ENCODE measurements at regions not wholly inside any gene's neighbourhood (a gene's known extent, or its start where the extent isn't known, plus 50 kb on each side); places are given as distances from the start of the nearest gene placed in this dataset.

GRCh38 chr16:65945493-65945892 lies 421.0 kb upstream of the CDH5 start:
- H3K4me2 ChIP-seq (ENCODE audit: low read length) = no peak overlapping the region
- ATAC-seq = no peak
- no peaks in the 10 kb centered on the region; the same call in 1 of the 2 replicates for H3K27me3 ChIP-seq (ENCODE audit: insufficient read depth, low read length)
- H3K36me3 ChIP-seq (ENCODE audit: control insufficient read depth in 1 of 2, insufficient read depth in 2 of 2, low read length in 2 of 2) = no peaks in the 10 kb centered on the region
- no peaks in the 10 kb centered on the region for H3K4me1 ChIP-seq (ENCODE audit: control insufficient read depth in 1 of 2, insufficient read depth in 2 of 2, low read length in 2 of 2)
- H4K20me1 ChIP-seq (ENCODE audit: insufficient read depth) = no peaks in the 10 kb centered on the region
- intact Hi-C loops (cut with micrococcal nuclease) = no loop called here
- no peak overlapping the region for H3K9ac ChIP-seq (ENCODE audit: low read length)
- H3K9me2 ChIP-seq (ENCODE audit: insufficient read depth) = no peaks in the 10 kb centered on the region
- no peak for DNase-seq (ENCODE audit: low read depth, low spot score)
- RAD21 ChIA-PET (ENCODE audit: low non-redundant PET in 1 of 2, low total read pairs in 2 of 2, uncharacterized antibody in 2 of 2, unreplicated experiment in 2 of 2) = no interaction called here
- no TSS peak for BruUV-seq (replicated peaks)
- POLR2A ChIA-PET = no interaction called here
- no peak for TF ChIP-seq SP1 (IDR thresholded peaks at IDR 0.05; ENCODE audit: low read depth)
- no peak for TF ChIP-seq TCF7L2 (IDR thresholded peaks at IDR 0.05; ENCODE audit: borderline replicate concordance, extremely low read depth, insufficient read depth, insufficient read length)
- no peak for TF ChIP-seq FOSL1 (IDR thresholded peaks at IDR 0.05; ENCODE audit: low read depth)
- TF ChIP-seq MAX (IDR thresholded peaks at IDR 0.05) = no peak
- no peak for TF ChIP-seq ZNF274 (IDR thresholded peaks at IDR 0.05; ENCODE audit: low read depth, low read length)
- TF ChIP-seq SIN3A (IDR thresholded peaks at IDR 0.05; ENCODE audit: low read depth) = no peak
- TF ChIP-seq CBX3 (IDR thresholded peaks at IDR 0.05; ENCODE audit: low read depth) = no peak
- TF ChIP-seq RAD21 (IDR thresholded peaks at IDR 0.05; ENCODE audit: low read depth) = no peak
- TF ChIP-seq ATF3 (IDR thresholded peaks at IDR 0.05) = no peak
- no peak for TF ChIP-seq POLR2A (IDR thresholded peaks at IDR 0.05; ENCODE audit: borderline replicate concordance, extremely low read depth, insufficient read depth, insufficient read length)
- TF ChIP-seq SRF (IDR thresholded peaks at IDR 0.05; ENCODE audit: low read depth) = no peak
- TF ChIP-seq EZH2 (IDR thresholded peaks at IDR 0.05) = no peak
- no peak for TF ChIP-seq ZFX (IDR thresholded peaks at IDR 0.05)
- no peak for TF ChIP-seq POLR2AphosphoS5 (IDR thresholded peaks at IDR 0.05; ENCODE audit: low read depth, low read length)
- no peak for TF ChIP-seq YY1 (IDR thresholded peaks at IDR 0.05; ENCODE audit: extremely low read depth, insufficient replicate concordance, low read depth, low read length)
- TF ChIP-seq CTCF (IDR thresholded peaks at IDR 0.05 in 2 of 3, conservative IDR thresholded peaks at IDR 0.05 in 1 of 3; ENCODE audit: borderline replicate concordance in 1 of 3, insufficient read depth in 1 of 3, low read depth in 2 of 3, low read length in 2 of 3) = no peak
- no peak for TF ChIP-seq CEBPB (IDR thresholded peaks at IDR 0.05; ENCODE audit: low read depth)
- no peak for TF ChIP-seq EGR1 (IDR thresholded peaks at IDR 0.05; ENCODE audit: low read depth)
- H3K27ac ChIP-seq (ENCODE audit: low read depth, low read length) = no peak overlapping the region
- CTCF ChIA-PET = no interaction called here
- H2AFZ ChIP-seq (ENCODE audit: low read depth, low read length, poor library complexity, severe bottlenecking) = no peak overlapping the region
- no peak overlapping the region for H3K4me3 ChIP-seq (replicated peaks in 1 of 2; ENCODE audit: low read depth in 1 of 2, low read length in 2 of 2)
- no peaks in the 10 kb centered on the region for H3K79me2 ChIP-seq (ENCODE audit: insufficient read depth, low read length)
- no peaks in the 10 kb centered on the region for H3K9me3 ChIP-seq (ENCODE audit: control insufficient read depth in 1 of 2, insufficient read depth in 1 of 2, low read depth in 1 of 2, low read length in 2 of 2)
